ENCODE measurements at regions not wholly inside any gene's neighbourhood (a gene's known extent, or its start where the extent isn't known, plus 50 kb on each side); places are given as distances from the start of the nearest gene placed in this dataset.

DNA sequence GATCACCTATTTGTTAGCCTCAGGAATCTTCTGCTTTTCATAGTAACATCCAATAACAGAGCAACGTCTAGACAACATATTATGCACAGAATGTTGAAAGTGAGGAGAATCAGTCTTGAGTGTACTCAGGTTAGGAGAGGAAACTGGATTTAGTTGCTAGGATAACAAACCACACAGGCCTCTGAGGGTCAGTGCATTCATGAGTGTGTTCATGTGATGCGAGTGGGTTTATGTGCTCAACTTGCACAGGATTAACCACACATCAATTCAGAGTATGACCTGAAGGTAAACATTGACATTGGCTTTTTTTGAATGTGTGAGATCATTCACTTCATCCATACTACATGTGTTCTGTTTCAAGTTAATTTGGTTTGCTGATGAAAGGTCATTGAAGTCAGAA, 287.6 kb downstream of the DIPK2A start:
- Mint-ChIP-seq H3K27ac (ENCODE audit: unreplicated experiment) (no peak overlapping the region), H3K9me3 (ENCODE audit: unreplicated experiment) (no peaks in the 10 kb centered on the region), H3K4me3 (ENCODE audit: unreplicated experiment) (no peak overlapping the region), H3K27me3 (ENCODE audit: low read depth, unreplicated experiment) (peaks cover 3% of the 10 kb centered on the region), H3K36me3 (ENCODE audit: low read depth, unreplicated experiment) (no peaks in the 10 kb centered on the region), H3K4me1 (ENCODE audit: low read depth, unreplicated experiment) (peaks cover 2% of the 10 kb centered on the region)
- DNase-seq (ENCODE audit: low read depth) (peak; percentile 27), FAIRE-seq (no peak)
- no peaks in the 10 kb centered on the region for H3K79me2 ChIP-seq (ENCODE audit: insufficient read depth, low read length)
- no peak overlapping the region for H3K9ac ChIP-seq (ENCODE audit: low read length)
- H3K36me3 ChIP-seq (ENCODE audit: insufficient read depth, low read length): no peaks in the 10 kb centered on the region
- no peaks in the 10 kb centered on the region for H3K9me3 ChIP-seq (ENCODE audit: insufficient read depth, low read depth, low read length)
- TF ChIP-seq, protein P1, sequence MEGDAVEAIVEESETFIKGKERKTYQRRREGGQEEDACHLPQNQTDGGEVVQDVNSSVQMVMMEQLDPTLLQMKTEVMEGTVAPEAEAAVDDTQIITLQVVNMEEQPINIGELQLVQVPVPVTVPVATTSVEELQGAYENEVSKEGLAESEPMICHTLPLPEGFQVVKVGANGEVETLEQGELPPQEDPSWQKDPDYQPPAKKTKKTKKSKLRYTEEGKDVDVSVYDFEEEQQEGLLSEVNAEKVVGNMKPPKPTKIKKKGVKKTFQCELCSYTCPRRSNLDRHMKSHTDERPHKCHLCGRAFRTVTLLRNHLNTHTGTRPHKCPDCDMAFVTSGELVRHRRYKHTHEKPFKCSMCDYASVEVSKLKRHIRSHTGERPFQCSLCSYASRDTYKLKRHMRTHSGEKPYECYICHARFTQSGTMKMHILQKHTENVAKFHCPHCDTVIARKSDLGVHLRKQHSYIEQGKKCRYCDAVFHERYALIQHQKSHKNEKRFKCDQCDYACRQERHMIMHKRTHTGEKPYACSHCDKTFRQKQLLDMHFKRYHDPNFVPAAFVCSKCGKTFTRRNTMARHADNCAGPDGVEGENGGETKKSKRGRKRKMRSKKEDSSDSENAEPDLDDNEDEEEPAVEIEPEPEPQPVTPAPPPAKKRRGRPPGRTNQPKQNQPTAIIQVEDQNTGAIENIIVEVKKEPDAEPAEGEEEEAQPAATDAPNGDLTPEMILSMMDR (IDR thresholded peaks at IDR 0.05; ENCODE audit: insufficient read depth, low read depth, low read length): no peak
- TF ChIP-seq EZH2 (IDR thresholded peaks at IDR 0.05; ENCODE audit: insufficient read depth, low read length): no peak
- no peaks in the 10 kb centered on the region for H3K27me3 ChIP-seq (ENCODE audit: insufficient read depth, low read length)
- H3K4me2 ChIP-seq (ENCODE audit: low read length): no peak overlapping the region
- no peak overlapping the region for H3K27ac ChIP-seq (ENCODE audit: low read depth, low read length)
- no peaks in the 10 kb centered on the region for H3K4me1 ChIP-seq (ENCODE audit: insufficient read depth, low read length)
- H2AFZ ChIP-seq (ENCODE audit: low read depth, low read length): no peak overlapping the region
- H3K4me3 ChIP-seq (ENCODE audit: insufficient read depth, low read depth, low read length): no peak overlapping the region
- no peaks in the 10 kb centered on the region for H4K20me1 ChIP-seq (ENCODE audit: insufficient read depth, low read length)

DNA sequence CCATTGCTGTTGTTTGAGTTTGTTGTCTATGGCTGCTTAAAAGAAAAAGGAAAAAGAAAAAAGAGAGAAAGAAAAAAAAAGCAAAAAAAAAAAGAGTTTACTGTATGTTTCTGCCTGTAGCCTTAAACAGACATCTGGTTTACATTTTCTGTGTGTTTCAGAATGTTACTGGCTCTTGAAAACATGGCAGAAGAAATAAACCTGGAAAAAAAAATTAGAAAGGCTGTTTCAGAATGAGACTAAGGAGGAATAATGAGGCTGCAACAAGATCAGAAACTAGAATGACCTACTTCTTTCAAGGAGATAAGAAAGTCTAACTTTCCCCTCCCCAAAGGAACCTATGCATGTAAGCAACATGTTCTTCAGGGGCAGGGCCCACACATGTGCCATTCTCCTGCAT, 292.1 kb downstream of the DIPK2A start:
- no peaks in the 10 kb centered on the region for H4K20me1 ChIP-seq (ENCODE audit: insufficient read depth, low read length)
- no peaks in the 10 kb centered on the region for H3K27me3 ChIP-seq (ENCODE audit: insufficient read depth, low read length)
- Mint-ChIP-seq H3K4me3 (ENCODE audit: unreplicated experiment) (no peak overlapping the region), H3K9me3 (ENCODE audit: unreplicated experiment) (no peaks in the 10 kb centered on the region), H3K4me1 (ENCODE audit: low read depth, unreplicated experiment) (peaks cover 2% of the 10 kb centered on the region), H3K36me3 (ENCODE audit: low read depth, unreplicated experiment) (no peaks in the 10 kb centered on the region), H3K27me3 (ENCODE audit: low read depth, unreplicated experiment) (no peaks in the 10 kb centered on the region), H3K27ac (ENCODE audit: unreplicated experiment) (no peak overlapping the region)
- H3K4me2 ChIP-seq (ENCODE audit: low read length): no peak overlapping the region
- no peaks in the 10 kb centered on the region for H3K36me3 ChIP-seq (ENCODE audit: insufficient read depth, low read length)
- no peaks in the 10 kb centered on the region for H3K4me1 ChIP-seq (ENCODE audit: insufficient read depth, low read length)
- no peaks in the 10 kb centered on the region for H3K79me2 ChIP-seq (ENCODE audit: insufficient read depth, low read length)
- DNase-seq (ENCODE audit: low read depth) (no peak), FAIRE-seq (no peak)
- TF ChIP-seq, protein P1 (IDR thresholded peaks at IDR 0.05; ENCODE audit: insufficient read depth, low read depth, low read length): no peak
- TF ChIP-seq EZH2 (IDR thresholded peaks at IDR 0.05; ENCODE audit: insufficient read depth, low read length): no peak
- no peak overlapping the region for H3K4me3 ChIP-seq (ENCODE audit: insufficient read depth, low read depth, low read length)
- H3K27ac ChIP-seq (ENCODE audit: low read depth, low read length): no peak overlapping the region
- no peak overlapping the region for H3K9ac ChIP-seq (ENCODE audit: low read length)
- H3K9me3 ChIP-seq (ENCODE audit: insufficient read depth, low read depth, low read length): no peaks in the 10 kb centered on the region
- H2AFZ ChIP-seq (ENCODE audit: low read depth, low read length): no peak overlapping the region

DNA sequence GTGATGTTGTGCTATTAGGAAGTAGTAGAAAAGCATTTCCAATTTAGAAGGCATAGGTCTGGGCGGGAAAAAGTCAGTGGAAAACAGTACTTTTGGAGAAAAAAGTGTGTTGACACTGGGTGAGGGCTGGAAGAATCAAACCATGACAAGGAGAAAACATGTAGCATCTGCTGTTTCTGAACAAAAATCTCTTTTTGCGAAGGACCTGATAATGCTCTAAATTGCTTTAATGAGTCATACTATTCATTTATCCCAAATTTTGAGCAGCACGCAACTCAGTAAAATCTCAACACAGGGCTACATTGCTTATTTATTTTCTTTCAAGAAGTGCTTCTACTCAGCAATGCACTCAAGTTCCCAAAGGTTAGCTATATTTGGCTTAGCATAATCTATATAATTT, 292.7 kb downstream of the DIPK2A start:
- FAIRE-seq: no peak
- Mint-ChIP-seq H3K9me3 (ENCODE audit: unreplicated experiment) (no peaks in the 10 kb centered on the region), H3K36me3 (ENCODE audit: low read depth, unreplicated experiment) (no peaks in the 10 kb centered on the region), H3K4me3 (ENCODE audit: unreplicated experiment) (no peak overlapping the region), H3K4me1 (ENCODE audit: low read depth, unreplicated experiment) (no peaks in the 10 kb centered on the region), H3K27ac (ENCODE audit: unreplicated experiment) (no peak overlapping the region), H3K27me3 (ENCODE audit: low read depth, unreplicated experiment) (no peaks in the 10 kb centered on the region)
- Histone ChIP-seq H2AFZ (ENCODE audit: low read depth, low read length) (no peak overlapping the region), H3K36me3 (ENCODE audit: insufficient read depth, low read length) (no peaks in the 10 kb centered on the region), H3K27me3 (ENCODE audit: insufficient read depth, low read length) (no peaks in the 10 kb centered on the region), H3K9ac (ENCODE audit: low read length) (no peak overlapping the region), H4K20me1 (ENCODE audit: insufficient read depth, low read length) (no peaks in the 10 kb centered on the region), H3K4me3 (ENCODE audit: insufficient read depth, low read depth, low read length) (no peak overlapping the region), H3K79me2 (ENCODE audit: insufficient read depth, low read length) (no peaks in the 10 kb centered on the region), H3K4me2 (ENCODE audit: low read length) (no peak overlapping the region), H3K27ac (ENCODE audit: low read depth, low read length) (no peak overlapping the region), H3K4me1 (ENCODE audit: insufficient read depth, low read length) (no peaks in the 10 kb centered on the region), H3K9me3 (ENCODE audit: insufficient read depth, low read depth, low read length) (no peaks in the 10 kb centered on the region)
- TF ChIP-seq, protein P1 (IDR thresholded peaks at IDR 0.05; ENCODE audit: insufficient read depth, low read depth, low read length): no peak
- no peak for TF ChIP-seq EZH2 (IDR thresholded peaks at IDR 0.05; ENCODE audit: insufficient read depth, low read length)
- no peak for DNase-seq (ENCODE audit: low read depth)

Measured in astrocyte (in vitro differentiated cells and primary cell).